Stomach (tissue), 4 donors: ENCODE measurements at regions not wholly inside any gene's neighbourhood (a gene's known extent, or its start where the extent isn't known, plus 50 kb on each side); places are given as distances from the start of the nearest gene placed in this dataset.

Experiments used
- CTCF ChIP-seq, 7 experiments: fragments of 450-650 bp in 4 of 7; fragments of 200-600 bp in 3 of 7; sonication (generic) in 3 of 7; IDR thresholded peaks; one replicate each; pipeline ENCODE4 v1.5.1; 2016 to 2019; ENCODE audit warnings: antibody characterized with exemption in 7 of 7, control low read depth in 2 of 7, mild to moderate bottlenecking in 1 of 7
- POLR2A ChIP-seq, 4 donors: fragments of 450-650 bp; IDR thresholded peaks; one replicate each; pipeline ENCODE4 v1.6.1; 2016; ENCODE audit warnings: antibody characterized with exemption in 4 of 4, control low read depth in 2 of 4, mild to moderate bottlenecking in 1 of 4, moderate library complexity in 1 of 4

GRCh38 chr2:77649856-77650255 is 127.7 kb upstream of the LRRTM4 start:
- TF ChIP-seq CTCF (IDR thresholded peaks at IDR 0.05) (no peak), POLR2A (IDR thresholded peaks at IDR 0.05) (no peak)
